CD4-positive, alpha-beta T cell (primary cell): ENCODE measurements at regions not wholly inside any gene's neighbourhood (a gene's known extent, or its start where the extent isn't known, plus 50 kb on each side); places are given as distances from the start of the nearest gene placed in this dataset.

ENCODE experiments used
- ATAC-seq: fragments of 200-7000 bp; cut with Tn5 transposase; one replicate; pipeline ENCODE4 v1.10.0; 2022; ENCODE audit warnings: mild to moderate bottlenecking; ENCODE audit not compliant: poor library complexity
- CTCF ChIA-PET: fragments of 350-600 bp; sonication (Branson Sonifier 250); formaldehyde crosslinking; loops from one replicate; lab custom pipeline; 2021; ENCODE audit warnings: antibody characterized with exemption, inconsistent platforms; lab: Charles Lee
- POLR2A ChIA-PET: fragments of 350-600 bp; sonication (Branson Sonifier 250); formaldehyde crosslinking; loops from one replicate; lab custom pipeline; 2021; ENCODE audit warnings: antibody characterized with exemption, inconsistent platforms; lab: Charles Lee
- DNase-seq, 14 experiments: peaks; one replicate each; pipeline ENCODE4 v3.0.0-alpha.2; 2013 to 2020; ENCODE audit warnings: mixed read lengths in 2 of 14
- H3K27ac ChIP-seq, 2 donors: one replicate each; pipeline versions ENCODE4 v1.5.1 to v1.7.0; 2013; ENCODE audit warnings: low read length in 2 of 2, low read depth in 1 of 2, mild to moderate bottlenecking in 1 of 2
- H3K27me3 ChIP-seq, 2 experiments: 1 replicate in 1 of 2; 2 replicates in 1 of 2; pipeline versions ENCODE4 v1.6.1 to v1.7.0; 2013; ENCODE audit warnings: low read length in 2 of 2, control low read depth in 1 of 2, mild to moderate bottlenecking in 1 of 2, moderate library complexity in 1 of 2; ENCODE audit not compliant: insufficient read depth in 2 of 2, control insufficient read depth in 1 of 2
- H3K36me3 ChIP-seq: one replicate; pipeline ENCODE4 v1.6.1; 2013; ENCODE audit warnings: low read length, control low read depth; ENCODE audit not compliant: insufficient read depth
- H3K4me1 ChIP-seq: one replicate; pipeline ENCODE4 v1.6.1; 2013; ENCODE audit warnings: low read length, control low read depth; ENCODE audit not compliant: insufficient read depth
- H3K4me3 ChIP-seq: one replicate; pipeline ENCODE4 v1.5.1; 2013; ENCODE audit warnings: mild to moderate bottlenecking, low read length, moderate library complexity
- H3K9me3 ChIP-seq, 2 experiments: 1 replicate in 1 of 2; 2 replicates in 1 of 2; pipeline versions ENCODE4 v1.6.1 to v1.7.0; 2013; ENCODE audit warnings: low read length in 2 of 2, mild to moderate bottlenecking in 2 of 2, control low read depth in 1 of 2, moderate library complexity in 1 of 2; ENCODE audit not compliant: control insufficient read depth in 1 of 2, insufficient read depth in 1 of 2
- H3K27ac Mint-ChIP-seq: one replicate; pipeline ENCODE4 v1.8.0; 2020; ENCODE audit warnings: mixed read lengths
- H3K27me3 Mint-ChIP-seq: one replicate; pipeline ENCODE4 v1.8.0; 2021; ENCODE audit warnings: mixed read lengths
- H3K36me3 Mint-ChIP-seq: one replicate; pipeline ENCODE4 v1.8.0; 2021; ENCODE audit warnings: low read depth, mixed read lengths
- H3K4me1 Mint-ChIP-seq: one replicate; pipeline ENCODE4 v1.8.0; 2021; ENCODE audit warnings: low read depth, mixed read lengths
- H3K4me3 Mint-ChIP-seq: one replicate; pipeline ENCODE4 v1.8.0; 2020; ENCODE audit warnings: mild to moderate bottlenecking, mixed read lengths
- H3K9me3 Mint-ChIP-seq: one replicate; pipeline ENCODE4 v1.8.0; 2020; ENCODE audit warnings: mixed read lengths
- intact Hi-C, 2 experiments: fragments of 100-400 bp; cut with DNase I in 1 of 2; cut with micrococcal nuclease in 1 of 2; formaldehyde crosslinking; loops; one replicate each; pipeline versions ENCODE4 v1.15.1 to v1.9.0; 2023 to 2025; cut with DNase I, micrococcal nuclease
- TF ChIP-seq, protein P1 (sequence below): fragments of 200-600 bp; IDR thresholded peaks from one replicate; pipeline ENCODE4 v1.8.0; 2022; ENCODE audit warnings: antibody characterized with exemption, mild to moderate bottlenecking

DNA sequence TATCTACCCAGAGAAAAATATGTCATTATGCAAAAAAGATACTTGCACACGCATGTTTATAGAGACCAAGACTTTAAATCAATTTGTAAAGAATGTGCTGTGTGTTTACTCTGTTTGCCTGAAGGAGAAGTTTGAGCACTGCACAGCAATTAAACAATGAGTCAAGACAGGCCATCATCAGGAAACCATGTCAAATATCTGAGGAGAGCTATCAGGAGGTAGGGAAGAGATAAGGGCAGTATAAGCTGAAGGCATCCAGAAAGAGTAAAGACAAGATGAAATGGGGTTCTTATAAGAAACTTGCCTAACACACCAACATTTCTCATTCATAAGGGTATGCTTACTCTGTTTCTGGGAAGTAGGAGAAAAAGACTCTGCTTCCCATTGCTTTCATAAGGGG lies 405.8 kb upstream of the PTGER4 start:
- Histone ChIP-seq H3K4me1 (peaks cover 10% of the 10 kb centered on the region), H3K27ac (no peak overlapping the region), H3K27me3 (no peaks in the 10 kb centered on the region), H3K4me3 (no peak overlapping the region), H3K9me3 (no peaks in the 10 kb centered on the region), H3K36me3 (no peaks in the 10 kb centered on the region)
- DNase-seq (no peak), ATAC-seq (no peak)
- Mint-ChIP-seq H3K27me3 (no peaks in the 10 kb centered on the region), H3K4me3 (no peak overlapping the region), H3K36me3 (no peaks in the 10 kb centered on the region), H3K27ac (no peak overlapping the region), H3K9me3 (no peaks in the 10 kb centered on the region), H3K4me1 (peaks cover 29% of the 10 kb centered on the region)
- TF ChIP-seq, protein P1, sequence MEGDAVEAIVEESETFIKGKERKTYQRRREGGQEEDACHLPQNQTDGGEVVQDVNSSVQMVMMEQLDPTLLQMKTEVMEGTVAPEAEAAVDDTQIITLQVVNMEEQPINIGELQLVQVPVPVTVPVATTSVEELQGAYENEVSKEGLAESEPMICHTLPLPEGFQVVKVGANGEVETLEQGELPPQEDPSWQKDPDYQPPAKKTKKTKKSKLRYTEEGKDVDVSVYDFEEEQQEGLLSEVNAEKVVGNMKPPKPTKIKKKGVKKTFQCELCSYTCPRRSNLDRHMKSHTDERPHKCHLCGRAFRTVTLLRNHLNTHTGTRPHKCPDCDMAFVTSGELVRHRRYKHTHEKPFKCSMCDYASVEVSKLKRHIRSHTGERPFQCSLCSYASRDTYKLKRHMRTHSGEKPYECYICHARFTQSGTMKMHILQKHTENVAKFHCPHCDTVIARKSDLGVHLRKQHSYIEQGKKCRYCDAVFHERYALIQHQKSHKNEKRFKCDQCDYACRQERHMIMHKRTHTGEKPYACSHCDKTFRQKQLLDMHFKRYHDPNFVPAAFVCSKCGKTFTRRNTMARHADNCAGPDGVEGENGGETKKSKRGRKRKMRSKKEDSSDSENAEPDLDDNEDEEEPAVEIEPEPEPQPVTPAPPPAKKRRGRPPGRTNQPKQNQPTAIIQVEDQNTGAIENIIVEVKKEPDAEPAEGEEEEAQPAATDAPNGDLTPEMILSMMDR = no peak
- ChIA-PET CTCF (no interaction called here), POLR2A (interaction anchor here (0.5 to 0.6 kb wide), 2 partner anchors 74 to 806 kb away, joined by 3 to 4 read pairs; no protein-coding TSS in a partner anchor)
- intact Hi-C loops = no loop called here

- no peak overlapping the region for H3K4me3 Mint-ChIP-seq
- TF ChIP-seq, protein P1 = no peak
- no peaks in the 10 kb centered on the region for H3K36me3 Mint-ChIP-seq
- DNase-seq = no peak
- no peaks in the 10 kb centered on the region for H3K9me3 Mint-ChIP-seq
- no peak overlapping the region for H3K27ac Mint-ChIP-seq
- Histone ChIP-seq H3K36me3 (no peaks in the 10 kb centered on the region), H3K4me3 (no peak overlapping the region), H3K4me1 (peaks cover under 1% of the 10 kb centered on the region), H3K27ac (no peak overlapping the region), H3K9me3 (no peaks in the 10 kb centered on the region), H3K27me3 (no peaks in the 10 kb centered on the region)
- no peak for ATAC-seq
- ChIA-PET CTCF (interaction anchor here (1.4 kb wide), 1 partner anchor 13 kb away, joined by 4 read pairs; no protein-coding TSS in a partner anchor), POLR2A (no interaction called here)
- H3K4me1 Mint-ChIP-seq = peaks cover 15% of the 10 kb centered on the region
- H3K27me3 Mint-ChIP-seq = no peaks in the 10 kb centered on the region
- intact Hi-C loops = no loop called here
These were observed 408.2 kb upstream of the PTGER4 start for GRCh38 chr5:40271476-40271875.

DNA sequence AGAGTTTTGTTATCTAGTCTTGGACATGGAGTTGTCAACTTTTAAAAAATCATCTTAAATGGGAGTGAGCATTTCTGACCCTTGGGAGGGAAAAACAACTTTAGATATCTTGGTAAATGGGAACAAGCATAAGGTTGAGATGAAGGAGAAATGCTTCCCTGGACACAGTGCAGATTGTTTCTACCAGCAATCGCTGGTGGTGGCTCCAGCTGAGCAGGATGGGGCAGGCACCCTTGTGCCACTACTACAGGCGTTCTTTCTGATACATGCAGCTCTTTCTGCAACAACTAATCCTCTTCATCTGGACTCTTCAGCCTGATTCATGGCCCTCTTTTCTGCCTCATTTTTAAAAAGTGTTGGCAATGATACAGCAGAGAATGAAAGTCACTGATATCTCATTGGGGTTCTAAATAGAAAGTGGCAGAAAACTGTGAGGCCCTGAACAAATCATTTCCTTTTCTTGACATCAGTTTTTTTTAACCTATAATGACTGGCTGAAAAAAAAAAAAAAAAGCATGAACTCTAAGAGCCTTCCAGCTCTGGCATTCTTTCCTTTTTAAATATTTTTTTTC lies 409.4 kb upstream of the PTGER4 start:
- CTCF ChIA-PET = no interaction called here
- Histone ChIP-seq H3K27ac (no peak overlapping the region), H3K4me1 (no peaks in the 10 kb centered on the region), H3K36me3 (no peaks in the 10 kb centered on the region), H3K4me3 (no peak overlapping the region), H3K9me3 (no peaks in the 10 kb centered on the region), H3K27me3 (no peaks in the 10 kb centered on the region)
- intact Hi-C loops = no loop called here
- H3K27ac Mint-ChIP-seq = no peak overlapping the region
- H3K4me3 Mint-ChIP-seq = no peak overlapping the region
- POLR2A ChIA-PET = interaction anchor here (1.6 kb wide), 1 partner anchor 8 kb away, joined by 4 read pairs; no protein-coding TSS in a partner anchor
- no peaks in the 10 kb centered on the region for H3K9me3 Mint-ChIP-seq
- no peaks in the 10 kb centered on the region for H3K36me3 Mint-ChIP-seq
- TF ChIP-seq, protein P1 = no peak
- ATAC-seq = no peak
- H3K27me3 Mint-ChIP-seq = no peaks in the 10 kb centered on the region
- DNase-seq = no peak
- peaks cover 4% of the 10 kb centered on the region for H3K4me1 Mint-ChIP-seq
